ENCODE measurements at regions not wholly inside any gene's neighbourhood (a gene's known extent, or its start where the extent isn't known, plus 50 kb on each side); places are given as distances from the start of the nearest gene placed in this dataset.
A peak's percentile ranks its signal among the peaks of the same experiment; 100 is the strongest.

- CTCF ChIA-PET (ENCODE audit: unreplicated experiment), result no interaction called here
- intact Hi-C loops (cut with micrococcal nuclease; ENCODE audit: unreplicated experiment), result no loop called here
Measured at GRCh38 chr4:66691101-66691500, 854.2 kb downstream of the CENPC start.

GRCh38 chr4:66688674-66689073, 856.6 kb downstream of the CENPC start:
- intact Hi-C loops (cut with micrococcal nuclease; ENCODE audit: unreplicated experiment), result no loop called here
- POLR2A ChIA-PET, result no interaction called here
- H3K27ac ChIP-seq (ENCODE audit: low read depth, low read length, poor library complexity, severe bottlenecking), result no peak overlapping the region

More at GRCh38 chr4:66691101-66691500, 854.2 kb downstream of the CENPC start:
- Histone ChIP-seq H3K4me2 (ENCODE audit: low read length) (no peak overlapping the region), H3K4me1 (ENCODE audit: insufficient read depth, low read length, poor library complexity, severe bottlenecking) (no peaks in the 10 kb centered on the region), H2AFZ (ENCODE audit: low read length) (no peak overlapping the region), H3K9me2 (ENCODE audit: insufficient read depth, low read length) (no peaks in the 10 kb centered on the region), H3K9me3 (ENCODE audit: low read length) (no peaks in the 10 kb centered on the region), H3K27ac (ENCODE audit: low read depth, low read length, poor library complexity, severe bottlenecking) (no peak overlapping the region), H3K4me3 (ENCODE audit: low read depth, low read length, poor library complexity, severe bottlenecking) (no peak overlapping the region), H3K36me3 (ENCODE audit: insufficient read depth, low read length) (no peaks in the 10 kb centered on the region), H3K79me2 (ENCODE audit: insufficient read depth, low read depth, low read length) (no peaks in the 10 kb centered on the region), H4K20me1 (ENCODE audit: insufficient read depth, low read length) (no peaks in the 10 kb centered on the region)
- no peak for TF ChIP-seq EZH2phosphoT487 (IDR thresholded peaks at IDR 0.05; ENCODE audit: borderline replicate concordance, low read depth, low read length)
- TF ChIP-seq CTCF (conservative IDR thresholded peaks at IDR 0.05; ENCODE audit: low read length), result peak; percentile 26; the same call in 1 of the 2 replicates
- POLR2A ChIA-PET, result no interaction called here
- BruUV-seq (replicated peaks), result no TSS peak
- no peak for DNase-seq (ENCODE audit: low spot score)

GRCh38 chr4:66687459-66687858, 857.8 kb downstream of the CENPC start:
- no peaks in the 10 kb centered on the region for H3K9me2 ChIP-seq (ENCODE audit: insufficient read depth, low read length)
- CTCF ChIA-PET (ENCODE audit: unreplicated experiment), result no interaction called here
- TF ChIP-seq EZH2phosphoT487 (IDR thresholded peaks at IDR 0.05; ENCODE audit: borderline replicate concordance, low read depth, low read length) (no peak), CTCF (conservative IDR thresholded peaks at IDR 0.05; ENCODE audit: low read length) (no peak)
- H3K27ac ChIP-seq (ENCODE audit: low read depth, low read length, poor library complexity, severe bottlenecking), result no peak overlapping the region
- BruUV-seq (replicated peaks), result no TSS peak
- no peak for DNase-seq (ENCODE audit: low spot score)
- H3K36me3 ChIP-seq (ENCODE audit: insufficient read depth, low read length), result no peaks in the 10 kb centered on the region
- H3K79me2 ChIP-seq (ENCODE audit: insufficient read depth, low read depth, low read length), result no peaks in the 10 kb centered on the region
- no peak overlapping the region for H3K4me2 ChIP-seq (ENCODE audit: low read length)
- H4K20me1 ChIP-seq (ENCODE audit: insufficient read depth, low read length), result no peaks in the 10 kb centered on the region
- H2AFZ ChIP-seq (ENCODE audit: low read length), result no peak overlapping the region
- POLR2A ChIA-PET, result no interaction called here
- intact Hi-C loops (cut with micrococcal nuclease; ENCODE audit: unreplicated experiment), result no loop called here
- H3K4me3 ChIP-seq (ENCODE audit: low read depth, low read length, poor library complexity, severe bottlenecking), result no peak overlapping the region
- no peaks in the 10 kb centered on the region for H3K4me1 ChIP-seq (ENCODE audit: insufficient read depth, low read length, poor library complexity, severe bottlenecking)
- H3K9me3 ChIP-seq (ENCODE audit: low read length), result no peaks in the 10 kb centered on the region

More at GRCh38 chr4:66688674-66689073, 856.6 kb downstream of the CENPC start:
- Histone ChIP-seq H3K4me3 (ENCODE audit: low read depth, low read length, poor library complexity, severe bottlenecking) (no peak overlapping the region), H3K36me3 (ENCODE audit: insufficient read depth, low read length) (no peaks in the 10 kb centered on the region), H4K20me1 (ENCODE audit: insufficient read depth, low read length) (no peaks in the 10 kb centered on the region), H3K9me3 (ENCODE audit: low read length) (no peaks in the 10 kb centered on the region), H3K9me2 (ENCODE audit: insufficient read depth, low read length) (no peaks in the 10 kb centered on the region), H3K4me1 (ENCODE audit: insufficient read depth, low read length, poor library complexity, severe bottlenecking) (no peaks in the 10 kb centered on the region), H2AFZ (ENCODE audit: low read length) (no peak overlapping the region), H3K4me2 (ENCODE audit: low read length) (no peak overlapping the region), H3K79me2 (ENCODE audit: insufficient read depth, low read depth, low read length) (no peaks in the 10 kb centered on the region)
- TF ChIP-seq EZH2phosphoT487 (IDR thresholded peaks at IDR 0.05; ENCODE audit: borderline replicate concordance, low read depth, low read length) (no peak), CTCF (conservative IDR thresholded peaks at IDR 0.05; ENCODE audit: low read length) (peak; percentile 70)
- BruUV-seq (replicated peaks), result no TSS peak
- CTCF ChIA-PET (ENCODE audit: unreplicated experiment), result no interaction called here
- DNase-seq (ENCODE audit: low spot score), result peak; percentile 30

All from OCI-LY7 (cell line).